Peyer's patch (tissue), 4 donors: ENCODE measurements at regions not wholly inside any gene's neighbourhood (a gene's known extent, or its start where the extent isn't known, plus 50 kb on each side); places are given as distances from the start of the nearest gene placed in this dataset.

Source experiments
- POLR2A ChIP-seq, 2 donors: fragments of 450-650 bp; IDR thresholded peaks; one replicate each; pipeline ENCODE4 v1.5.1; 2017; ENCODE audit warnings: antibody characterized with exemption in 2 of 2, mild to moderate bottlenecking in 2 of 2, moderate library complexity in 2 of 2
- TF ChIP-seq, protein P1 (sequence below), 6 experiments: fragments of 450-650 bp in 4 of 6; fragments of 200-600 bp in 2 of 6; sonication (generic) in 1 of 6; IDR thresholded peaks; one replicate each; pipeline ENCODE4 v1.5.1; 2017 to 2019; ENCODE audit warnings: antibody characterized with exemption in 6 of 6, mild to moderate bottlenecking in 3 of 6, moderate library complexity in 1 of 6

DNA sequence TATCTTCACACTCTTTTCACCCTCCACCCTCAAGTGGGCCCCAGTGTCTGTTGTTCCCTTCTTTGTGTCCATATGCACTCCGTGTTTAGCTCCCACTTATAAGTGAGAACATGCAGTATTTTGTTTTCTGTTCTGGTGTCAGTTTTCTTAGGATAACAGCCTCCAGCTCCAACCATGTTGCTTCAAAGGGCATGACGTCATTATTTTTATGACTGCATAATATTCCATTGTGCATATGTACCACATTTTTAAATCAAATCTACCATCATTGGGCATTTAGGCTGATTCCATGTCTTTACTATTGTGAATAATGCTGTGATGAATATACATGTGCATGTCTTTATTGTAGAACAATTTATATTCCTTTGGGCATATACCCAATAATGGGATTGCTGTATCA is 140.3 kb downstream of the LYPLAL1 start:
- TF ChIP-seq, protein P1, sequence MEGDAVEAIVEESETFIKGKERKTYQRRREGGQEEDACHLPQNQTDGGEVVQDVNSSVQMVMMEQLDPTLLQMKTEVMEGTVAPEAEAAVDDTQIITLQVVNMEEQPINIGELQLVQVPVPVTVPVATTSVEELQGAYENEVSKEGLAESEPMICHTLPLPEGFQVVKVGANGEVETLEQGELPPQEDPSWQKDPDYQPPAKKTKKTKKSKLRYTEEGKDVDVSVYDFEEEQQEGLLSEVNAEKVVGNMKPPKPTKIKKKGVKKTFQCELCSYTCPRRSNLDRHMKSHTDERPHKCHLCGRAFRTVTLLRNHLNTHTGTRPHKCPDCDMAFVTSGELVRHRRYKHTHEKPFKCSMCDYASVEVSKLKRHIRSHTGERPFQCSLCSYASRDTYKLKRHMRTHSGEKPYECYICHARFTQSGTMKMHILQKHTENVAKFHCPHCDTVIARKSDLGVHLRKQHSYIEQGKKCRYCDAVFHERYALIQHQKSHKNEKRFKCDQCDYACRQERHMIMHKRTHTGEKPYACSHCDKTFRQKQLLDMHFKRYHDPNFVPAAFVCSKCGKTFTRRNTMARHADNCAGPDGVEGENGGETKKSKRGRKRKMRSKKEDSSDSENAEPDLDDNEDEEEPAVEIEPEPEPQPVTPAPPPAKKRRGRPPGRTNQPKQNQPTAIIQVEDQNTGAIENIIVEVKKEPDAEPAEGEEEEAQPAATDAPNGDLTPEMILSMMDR (IDR thresholded peaks at IDR 0.05) = no peak
- no peak for TF ChIP-seq POLR2A (IDR thresholded peaks at IDR 0.05)
